ENCODE measurements at regions not wholly inside any gene's neighbourhood (a gene's known extent, or its start where the extent isn't known, plus 50 kb on each side); places are given as distances from the start of the nearest gene placed in this dataset.

DNA sequence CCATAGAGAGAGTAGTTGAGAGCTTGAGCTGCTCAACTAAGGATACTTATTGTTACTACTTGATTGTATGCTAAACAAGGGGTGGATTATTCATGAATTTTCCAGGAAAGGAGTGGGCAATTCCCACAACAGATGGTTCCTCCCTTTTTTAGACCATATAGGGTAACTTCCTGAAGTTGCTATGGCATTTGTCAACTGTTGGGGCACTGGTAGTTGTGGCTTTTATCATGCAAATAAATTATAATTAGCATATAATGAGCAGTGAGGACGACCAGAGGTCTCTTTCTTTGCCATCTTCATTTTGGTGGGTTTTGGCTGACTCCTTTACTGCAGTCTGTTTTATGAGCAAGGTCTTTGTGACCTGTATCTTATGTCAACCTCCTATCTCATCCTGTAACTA, 1403.5 kb upstream of the PABPC4L start:
- TF ChIP-seq, protein P1, sequence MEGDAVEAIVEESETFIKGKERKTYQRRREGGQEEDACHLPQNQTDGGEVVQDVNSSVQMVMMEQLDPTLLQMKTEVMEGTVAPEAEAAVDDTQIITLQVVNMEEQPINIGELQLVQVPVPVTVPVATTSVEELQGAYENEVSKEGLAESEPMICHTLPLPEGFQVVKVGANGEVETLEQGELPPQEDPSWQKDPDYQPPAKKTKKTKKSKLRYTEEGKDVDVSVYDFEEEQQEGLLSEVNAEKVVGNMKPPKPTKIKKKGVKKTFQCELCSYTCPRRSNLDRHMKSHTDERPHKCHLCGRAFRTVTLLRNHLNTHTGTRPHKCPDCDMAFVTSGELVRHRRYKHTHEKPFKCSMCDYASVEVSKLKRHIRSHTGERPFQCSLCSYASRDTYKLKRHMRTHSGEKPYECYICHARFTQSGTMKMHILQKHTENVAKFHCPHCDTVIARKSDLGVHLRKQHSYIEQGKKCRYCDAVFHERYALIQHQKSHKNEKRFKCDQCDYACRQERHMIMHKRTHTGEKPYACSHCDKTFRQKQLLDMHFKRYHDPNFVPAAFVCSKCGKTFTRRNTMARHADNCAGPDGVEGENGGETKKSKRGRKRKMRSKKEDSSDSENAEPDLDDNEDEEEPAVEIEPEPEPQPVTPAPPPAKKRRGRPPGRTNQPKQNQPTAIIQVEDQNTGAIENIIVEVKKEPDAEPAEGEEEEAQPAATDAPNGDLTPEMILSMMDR (IDR thresholded peaks at IDR 0.05): no peak
- no peak for TF ChIP-seq POLR2A (IDR thresholded peaks at IDR 0.05)
- TF ChIP-seq EP300 (IDR thresholded peaks at IDR 0.05): no peak
- TF ChIP-seq POLR2AphosphoS5 (IDR thresholded peaks at IDR 0.05): no peak

All from suprapubic skin (tissue), 4 donors.